ENCODE measurements at regions not wholly inside any gene's neighbourhood (a gene's known extent, or its start where the extent isn't known, plus 50 kb on each side); places are given as distances from the start of the nearest gene placed in this dataset.
"Not testable (repeated sequence)": the region's sequence is repeated elsewhere in the genome, so short reads cannot be mapped to it uniquely, and the experiment has no call there.

DNA sequence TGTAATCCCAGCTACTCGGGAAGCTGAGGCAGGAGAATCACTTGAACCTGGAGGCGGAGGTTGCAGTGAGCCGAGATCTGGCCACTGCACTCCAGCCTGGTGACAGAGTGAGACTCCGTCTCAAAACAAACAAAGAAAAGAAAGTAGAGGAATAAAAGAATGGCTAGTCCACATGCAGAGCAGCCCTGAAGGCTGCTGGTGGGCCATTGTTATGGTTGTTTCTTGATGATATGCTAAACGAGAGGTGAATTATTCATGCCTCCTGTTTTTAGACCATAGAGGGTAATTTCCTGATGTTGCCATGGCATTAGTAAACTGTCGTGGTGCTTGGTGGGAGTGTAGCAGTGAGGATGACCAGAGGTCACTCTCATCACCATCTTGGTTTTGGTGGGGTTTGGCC, 53.3 kb upstream of the DHRSX start:
- H2AK9ac ChIP-seq (replicated peaks; ENCODE audit: low read depth, low read length, poor library complexity); H2BK15ac ChIP-seq (ENCODE audit: low read depth, low read length); H3K27ac ChIP-seq (ENCODE audit: insufficient read depth, low read length); BruUV-seq (replicated peaks); H3K9ac ChIP-seq (ENCODE audit: low read depth, low read length); in situ Hi-C loops (cut with MboI; ENCODE audit: low sequenced_read_pairs); H4K8ac ChIP-seq (ENCODE audit: low read depth in 2 of 2, low read length in 2 of 2); H3K9me3 ChIP-seq (ENCODE audit: control insufficient read depth, insufficient read depth, low read length); H3K4me1 ChIP-seq (ENCODE audit: control insufficient read depth, insufficient read depth, low read length); H3K27me3 ChIP-seq (ENCODE audit: control insufficient read depth, insufficient read depth, low read length); H3K4ac ChIP-seq (ENCODE audit: low read depth, low read length); H2BK20ac ChIP-seq (ENCODE audit: low read depth, low read length); H3K4me3 ChIP-seq (ENCODE audit: insufficient read depth, low read depth, low read length); H3K23ac ChIP-seq (ENCODE audit: low read depth, low read length); CTCF ChIA-PET; dilution Hi-C loops (cut with HindIII; ENCODE audit: low sequenced_read_pairs, unreplicated experiment); H3K4me2 ChIP-seq (ENCODE audit: low read depth, low read length); DNase-seq; H4K5ac ChIP-seq (ENCODE audit: low read depth, low read length); H2BK120ac ChIP-seq (ENCODE audit: low read depth, low read length); H3K9me1 ChIP-seq (ENCODE audit: insufficient read depth, low read length); H2BK5ac ChIP-seq (ENCODE audit: low read depth, low read length, poor library complexity, severe bottlenecking); ATAC-seq (ENCODE audit: low read depth); POLR2A ChIA-PET (ENCODE audit: unreplicated experiment); H3K79me1 ChIP-seq (ENCODE audit: low read depth in 1 of 2, low read length in 2 of 2); H2AFZ ChIP-seq (replicated peaks; ENCODE audit: low read length, poor library complexity); intact Hi-C loops (cut with micrococcal nuclease); H4K91ac ChIP-seq (ENCODE audit: insufficient read depth, low read depth, low read length); H3K14ac ChIP-seq (replicated peaks; ENCODE audit: low read depth, low read length); H3K56ac ChIP-seq (ENCODE audit: extremely low read depth, insufficient read depth, low read length); H3K18ac ChIP-seq (ENCODE audit: low read depth, low read length); H2AK5ac ChIP-seq (ENCODE audit: low read depth, low read length); H4K20me1 ChIP-seq (ENCODE audit: insufficient read depth, low read length); H3K36me3 ChIP-seq (ENCODE audit: control insufficient read depth, insufficient read depth, low read length): not testable (repeated sequence)
- WGBS, 2 experiments (ENCODE audit: extremely low coverage in 2 of 2, insufficient read length in 1 of 2): 80% methylated on average over 1 of the region's 6 CpGs; no CpG with 5 or more reads in 1 of the 2 experiments
